ENCODE measurements at regions not wholly inside any gene's neighbourhood (a gene's known extent, or its start where the extent isn't known, plus 50 kb on each side); places are given as distances from the start of the nearest gene placed in this dataset.

GRCh38 chr9:78663369-78663768, 366.4 kb downstream of the PSAT1 start:
- H3K9me3 ChIP-seq (ENCODE audit: control insufficient read depth, low read length) = no peaks in the 10 kb centered on the region
- no peak for TF ChIP-seq CTCF (IDR thresholded peaks at IDR 0.05)
- no peak overlapping the region for H3K9ac ChIP-seq
- no peaks in the 10 kb centered on the region for H3K79me2 ChIP-seq
- no peaks in the 10 kb centered on the region for H3K27me3 ChIP-seq (ENCODE audit: control insufficient read depth, insufficient read depth, low read length)
- no peaks in the 10 kb centered on the region for H3K36me3 ChIP-seq (ENCODE audit: control insufficient read depth, insufficient read depth, low read length)
- no peak overlapping the region for H3K4me3 ChIP-seq (ENCODE audit: low read depth, low read length)
- no peak overlapping the region for H2AFZ ChIP-seq
- H3K27ac ChIP-seq = no peak overlapping the region
- H3K4me2 ChIP-seq (ENCODE audit: low read length) = no peak overlapping the region
- no peaks in the 10 kb centered on the region for H3K4me1 ChIP-seq

GRCh38 chr9:78664370-78664769, 367.4 kb downstream of the PSAT1 start:
- no peak overlapping the region for H3K9ac ChIP-seq
- H3K4me1 ChIP-seq = no peaks in the 10 kb centered on the region
- H3K79me2 ChIP-seq = no peaks in the 10 kb centered on the region
- no peak for TF ChIP-seq CTCF (IDR thresholded peaks at IDR 0.05)
- no peak overlapping the region for H3K4me3 ChIP-seq (ENCODE audit: low read depth, low read length)
- H3K36me3 ChIP-seq (ENCODE audit: control insufficient read depth, insufficient read depth, low read length) = no peaks in the 10 kb centered on the region
- no peak overlapping the region for H3K4me2 ChIP-seq (ENCODE audit: low read length)
- H3K27me3 ChIP-seq (ENCODE audit: control insufficient read depth, insufficient read depth, low read length) = no peaks in the 10 kb centered on the region
- no peak overlapping the region for H3K27ac ChIP-seq
- H3K9me3 ChIP-seq (ENCODE audit: control insufficient read depth, low read length) = no peaks in the 10 kb centered on the region
- H2AFZ ChIP-seq = no peak overlapping the region

- H3K36me3 ChIP-seq (ENCODE audit: control insufficient read depth, insufficient read depth, low read length) = no peaks in the 10 kb centered on the region
- H2AFZ ChIP-seq = no peak overlapping the region
- TF ChIP-seq CTCF (IDR thresholded peaks at IDR 0.05) = no peak
- H3K79me2 ChIP-seq = no peaks in the 10 kb centered on the region
- H3K9ac ChIP-seq = no peak overlapping the region
- no peaks in the 10 kb centered on the region for H3K4me1 ChIP-seq
- H3K4me3 ChIP-seq (ENCODE audit: low read depth, low read length) = no peak overlapping the region
- no peak overlapping the region for H3K27ac ChIP-seq
- H3K27me3 ChIP-seq (ENCODE audit: control insufficient read depth, insufficient read depth, low read length) = no peaks in the 10 kb centered on the region
- H3K9me3 ChIP-seq (ENCODE audit: control insufficient read depth, low read length) = no peaks in the 10 kb centered on the region
- no peak overlapping the region for H3K4me2 ChIP-seq (ENCODE audit: low read length)
These were observed 370.0 kb downstream of the PSAT1 start for GRCh38 chr9:78666818-78667414.

DNA sequence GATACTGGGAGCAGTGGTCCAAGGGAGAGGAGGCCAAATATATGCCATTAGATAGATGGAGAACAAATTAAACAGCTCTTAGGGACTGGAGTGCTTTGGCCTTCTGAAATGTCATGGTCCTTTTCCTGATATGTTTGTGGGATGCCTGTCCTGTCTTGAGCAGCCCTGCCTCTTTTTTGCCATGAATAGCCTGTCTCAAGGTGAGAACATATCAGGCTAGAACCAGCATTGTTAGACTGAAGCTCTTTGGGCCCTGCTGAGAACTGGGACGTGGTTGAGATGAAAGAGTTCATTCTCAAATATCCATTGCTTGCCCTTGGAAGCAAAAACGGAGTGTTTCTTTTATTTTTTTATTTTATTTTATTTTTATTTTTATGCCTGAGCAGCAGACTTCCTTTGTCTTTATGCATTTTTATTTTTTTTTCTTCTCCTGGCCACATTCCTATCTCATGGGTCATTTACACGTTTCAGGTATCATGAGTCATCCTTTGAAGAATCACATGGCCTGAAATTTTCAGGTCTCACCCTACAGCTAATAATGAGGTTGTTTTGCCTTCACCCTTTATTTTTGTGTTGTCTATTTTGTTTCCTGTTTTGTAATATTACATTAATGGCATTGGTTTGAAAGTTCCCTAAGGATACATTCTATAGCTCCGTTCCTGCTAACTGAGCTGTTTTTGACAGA, 371.4 kb downstream of the PSAT1 start:
- H3K27ac ChIP-seq = no peak overlapping the region
- H3K4me3 ChIP-seq (ENCODE audit: low read depth, low read length) = no peak overlapping the region
- no peak overlapping the region for H2AFZ ChIP-seq
- no peaks in the 10 kb centered on the region for H3K79me2 ChIP-seq
- H3K4me2 ChIP-seq (ENCODE audit: low read length) = no peak overlapping the region
- no peak for TF ChIP-seq CTCF (IDR thresholded peaks at IDR 0.05)
- H3K9ac ChIP-seq = no peak overlapping the region
- no peaks in the 10 kb centered on the region for H3K27me3 ChIP-seq (ENCODE audit: control insufficient read depth, insufficient read depth, low read length)
- H3K4me1 ChIP-seq = no peaks in the 10 kb centered on the region
- H3K9me3 ChIP-seq (ENCODE audit: control insufficient read depth, low read length) = no peaks in the 10 kb centered on the region
- no peaks in the 10 kb centered on the region for H3K36me3 ChIP-seq (ENCODE audit: control insufficient read depth, insufficient read depth, low read length)

DNA sequence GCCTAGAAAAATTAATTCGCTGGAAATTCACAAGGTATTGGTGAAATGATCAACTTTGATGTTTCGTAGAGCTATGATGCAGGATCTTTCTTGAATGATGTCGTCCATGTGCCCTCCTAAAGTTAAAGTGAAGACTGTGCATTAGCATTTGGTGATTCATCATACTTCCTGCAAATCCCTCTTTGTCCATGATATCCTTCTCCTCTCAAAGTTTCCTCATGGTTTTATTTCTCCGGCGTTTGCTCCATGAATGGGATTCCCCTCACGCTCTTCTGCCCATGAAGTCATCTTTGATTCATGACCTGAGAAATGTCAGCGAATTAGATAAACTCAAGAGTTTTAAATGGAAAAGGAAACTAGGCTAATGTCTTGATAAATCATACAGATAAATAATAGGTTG, 372.7 kb downstream of the PSAT1 start:
- TF ChIP-seq CTCF (IDR thresholded peaks at IDR 0.05) = no peak
- Histone ChIP-seq H3K27me3 (ENCODE audit: control insufficient read depth, insufficient read depth, low read length) (no peaks in the 10 kb centered on the region), H3K27ac (no peak overlapping the region), H3K36me3 (ENCODE audit: control insufficient read depth, insufficient read depth, low read length) (no peaks in the 10 kb centered on the region), H3K79me2 (no peaks in the 10 kb centered on the region), H3K4me1 (no peaks in the 10 kb centered on the region), H3K9ac (no peak overlapping the region), H3K9me3 (ENCODE audit: control insufficient read depth, low read length) (no peaks in the 10 kb centered on the region), H3K4me3 (ENCODE audit: low read depth, low read length) (no peak overlapping the region), H2AFZ (no peak overlapping the region), H3K4me2 (ENCODE audit: low read length) (no peak overlapping the region)
